ENCODE measurements at regions not wholly inside any gene's neighbourhood (a gene's known extent, or its start where the extent isn't known, plus 50 kb on each side); places are given as distances from the start of the nearest gene placed in this dataset.

- H3K4me3 ChIP-seq (ENCODE audit: low read depth, poor library complexity, severe bottlenecking): no peak overlapping the region
- no peak for TF ChIP-seq CTCF (IDR thresholded peaks at IDR 0.05)
- no peak for TF ChIP-seq POLR2A (IDR thresholded peaks at IDR 0.05)
- DNase-seq (ENCODE audit: low spot score in 2 of 2): no peak
- 56 to 62% methylated on average over 1 of the region's 1 CpG for WGBS, 2 donors
- intact Hi-C loops (cut with DNase I; ENCODE audit: low total_unique reads): no loop called here
Observed at GRCh38 chr6:11368760-11369159, 136.3 kb upstream of the NEDD9 start.

- WGBS, 2 donors: 86 to 93% methylated on average over 5 of the region's 5 CpGs
Observed at GRCh38 chr6:11368264-11368663, 135.8 kb upstream of the NEDD9 start.

GRCh38 chr6:11367638-11368199 lies 135.3 kb upstream of the NEDD9 start:
- TF ChIP-seq CTCF (IDR thresholded peaks at IDR 0.05) (no peak), POLR2A (IDR thresholded peaks at IDR 0.05) (no peak)
- 84 to 85% methylated on average over 6 of the region's 6 CpGs for WGBS, 2 donors
- intact Hi-C loops (cut with DNase I; ENCODE audit: low total_unique reads): no loop called here
- DNase-seq (ENCODE audit: low spot score in 2 of 2): no peak
- no peak overlapping the region for H3K4me3 ChIP-seq (ENCODE audit: low read depth, poor library complexity, severe bottlenecking)

More at GRCh38 chr6:11368264-11368663, 135.8 kb upstream of the NEDD9 start:
- no peak overlapping the region for H3K4me3 ChIP-seq (ENCODE audit: low read depth, poor library complexity, severe bottlenecking)
- DNase-seq (ENCODE audit: low spot score in 2 of 2): no peak
- TF ChIP-seq CTCF (IDR thresholded peaks at IDR 0.05): no peak
- TF ChIP-seq POLR2A (IDR thresholded peaks at IDR 0.05): no peak
- intact Hi-C loops (cut with DNase I; ENCODE audit: low total_unique reads): no loop called here

- intact Hi-C loops (cut with DNase I; ENCODE audit: low total_unique reads): no loop called here
- DNase-seq (ENCODE audit: low spot score in 2 of 2): no peak
- 51 to 63% methylated on average over 4 of the region's 4 CpGs for WGBS, 2 donors
- H3K4me3 ChIP-seq (ENCODE audit: low read depth, poor library complexity, severe bottlenecking): no peak overlapping the region
- TF ChIP-seq CTCF (IDR thresholded peaks at IDR 0.05) (no peak), POLR2A (IDR thresholded peaks at IDR 0.05) (no peak)
Observed at GRCh38 chr6:11366934-11367637, 134.6 kb upstream of the NEDD9 start.

GRCh38 chr6:11366183-11366933 lies 133.9 kb upstream of the NEDD9 start:
- no peak for TF ChIP-seq POLR2A (IDR thresholded peaks at IDR 0.05)
- TF ChIP-seq CTCF (IDR thresholded peaks at IDR 0.05): no peak
- WGBS, 2 donors: 79 to 80% methylated on average over 7 of the region's 7 CpGs
- DNase-seq (ENCODE audit: low spot score in 2 of 2): no peak
- H3K4me3 ChIP-seq (ENCODE audit: low read depth, poor library complexity, severe bottlenecking): no peak overlapping the region
- intact Hi-C loops (cut with DNase I; ENCODE audit: low total_unique reads): no loop called here

Data from lower leg skin (tissue), 4 donors.